ENCODE measurements at regions not wholly inside any gene's neighbourhood (a gene's known extent, or its start where the extent isn't known, plus 50 kb on each side); places are given as distances from the start of the nearest gene placed in this dataset.

- TF ChIP-seq POLR2AphosphoS5 (IDR thresholded peaks at IDR 0.05; ENCODE audit: borderline replicate concordance, low read depth, low read length): no peak
- TF ChIP-seq EZH2 (IDR thresholded peaks at IDR 0.05): no peak
Observed at GRCh38 chr20:41902346-41902745, 284.2 kb upstream of the CHD6 start.

Data from SK-N-MC (cell line).